NCI-H226 (cell line): ENCODE measurements at regions not wholly inside any gene's neighbourhood (a gene's known extent, or its start where the extent isn't known, plus 50 kb on each side); places are given as distances from the start of the nearest gene placed in this dataset.

Experiments
- DNase-seq: peaks from one replicate; pipeline ENCODE4 v3.0.0-alpha.2; 2015

GRCh38 chr4:14749910-14750309 lies 252.4 kb upstream of the CPEB2 start:
- peak; percentile 3 for DNase-seq

GRCh38 chr4:14752341-14753046 lies 249.8 kb upstream of the CPEB2 start:
- DNase-seq: no peak

- no peak for DNase-seq
Measured at GRCh38 chr4:14767142-14767541, 235.1 kb upstream of the CPEB2 start.

- no peak for DNase-seq
Measured at GRCh38 chr4:14768449-14768848, 233.8 kb upstream of the CPEB2 start.

- no peak for DNase-seq
Measured at GRCh38 chr4:14769993-14770392, 232.3 kb upstream of the CPEB2 start.

GRCh38 chr4:14771094-14771493 lies 231.2 kb upstream of the CPEB2 start:
- no peak for DNase-seq

- peak; percentile 5 for DNase-seq
Measured at GRCh38 chr4:14771504-14772175, 230.6 kb upstream of the CPEB2 start.

GRCh38 chr4:14772388-14772787 lies 229.9 kb upstream of the CPEB2 start:
- DNase-seq: no peak

GRCh38 chr4:14783011-14783877 lies 219.0 kb upstream of the CPEB2 start:
- peak; percentile 72 for DNase-seq

- DNase-seq: no peak
Measured at GRCh38 chr4:14787221-14787620, 215.1 kb upstream of the CPEB2 start.

- DNase-seq: no peak
Measured at GRCh38 chr4:14787894-14788293, 214.4 kb upstream of the CPEB2 start.

- no peak for DNase-seq
Measured at GRCh38 chr4:14790494-14790893, 211.8 kb upstream of the CPEB2 start.

GRCh38 chr4:14792702-14793227 lies 209.5 kb upstream of the CPEB2 start:
- peak; percentile 55 for DNase-seq

- DNase-seq: no peak
Measured at GRCh38 chr4:14800977-14801376, 201.3 kb upstream of the CPEB2 start.

- no peak for DNase-seq
Measured at GRCh38 chr4:14802596-14802995, 199.7 kb upstream of the CPEB2 start.

GRCh38 chr4:14807856-14808255 lies 194.4 kb upstream of the CPEB2 start:
- no peak for DNase-seq

- no peak for DNase-seq
Measured at GRCh38 chr4:14809203-14809602, 193.1 kb upstream of the CPEB2 start.

- no peak for DNase-seq
Measured at GRCh38 chr4:14810121-14810520, 192.2 kb upstream of the CPEB2 start.

GRCh38 chr4:14810568-14810967 lies 191.7 kb upstream of the CPEB2 start:
- no peak for DNase-seq

- DNase-seq: no peak
Measured at GRCh38 chr4:14812101-14812500, 190.2 kb upstream of the CPEB2 start.

- DNase-seq: no peak
Measured at GRCh38 chr4:14816623-14817261, 185.5 kb upstream of the CPEB2 start.

GRCh38 chr4:14824189-14824588 lies 178.1 kb upstream of the CPEB2 start:
- no peak for DNase-seq

- no peak for DNase-seq
Measured at GRCh38 chr4:14827111-14827510, 175.2 kb upstream of the CPEB2 start.
